ENCODE measurements at regions not wholly inside any gene's neighbourhood (a gene's known extent, or its start where the extent isn't known, plus 50 kb on each side); places are given as distances from the start of the nearest gene placed in this dataset.

DNA sequence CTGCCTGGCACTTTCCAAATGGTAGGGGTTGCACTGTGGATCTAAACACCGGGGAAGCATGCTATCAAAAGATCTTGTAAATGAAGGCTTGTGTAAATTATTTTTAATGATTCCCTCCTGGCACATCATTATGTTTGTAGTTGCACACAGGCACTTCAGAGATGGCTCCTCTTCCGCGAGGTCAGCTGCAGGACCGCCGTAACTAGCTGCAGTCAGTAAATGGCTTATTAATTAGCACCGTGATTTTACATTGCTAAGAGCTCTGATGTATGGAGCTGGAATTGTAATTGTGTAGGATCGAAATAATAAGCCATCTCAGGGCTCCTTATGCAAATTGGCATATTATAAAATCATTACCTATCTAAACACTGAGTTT is 397.6 kb upstream of the IRX1 start:
- no peak for TF ChIP-seq POLR2A (IDR thresholded peaks at IDR 0.05)
- TF ChIP-seq, protein P1, sequence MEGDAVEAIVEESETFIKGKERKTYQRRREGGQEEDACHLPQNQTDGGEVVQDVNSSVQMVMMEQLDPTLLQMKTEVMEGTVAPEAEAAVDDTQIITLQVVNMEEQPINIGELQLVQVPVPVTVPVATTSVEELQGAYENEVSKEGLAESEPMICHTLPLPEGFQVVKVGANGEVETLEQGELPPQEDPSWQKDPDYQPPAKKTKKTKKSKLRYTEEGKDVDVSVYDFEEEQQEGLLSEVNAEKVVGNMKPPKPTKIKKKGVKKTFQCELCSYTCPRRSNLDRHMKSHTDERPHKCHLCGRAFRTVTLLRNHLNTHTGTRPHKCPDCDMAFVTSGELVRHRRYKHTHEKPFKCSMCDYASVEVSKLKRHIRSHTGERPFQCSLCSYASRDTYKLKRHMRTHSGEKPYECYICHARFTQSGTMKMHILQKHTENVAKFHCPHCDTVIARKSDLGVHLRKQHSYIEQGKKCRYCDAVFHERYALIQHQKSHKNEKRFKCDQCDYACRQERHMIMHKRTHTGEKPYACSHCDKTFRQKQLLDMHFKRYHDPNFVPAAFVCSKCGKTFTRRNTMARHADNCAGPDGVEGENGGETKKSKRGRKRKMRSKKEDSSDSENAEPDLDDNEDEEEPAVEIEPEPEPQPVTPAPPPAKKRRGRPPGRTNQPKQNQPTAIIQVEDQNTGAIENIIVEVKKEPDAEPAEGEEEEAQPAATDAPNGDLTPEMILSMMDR (IDR thresholded peaks at IDR 0.05): no peak

All from lower leg skin (tissue), 3 donors.